H9 (cell line): ENCODE measurements at regions not wholly inside any gene's neighbourhood (a gene's known extent, or its start where the extent isn't known, plus 50 kb on each side); places are given as distances from the start of the nearest gene placed in this dataset.

ENCODE experiments used
- DNase-seq: peaks from one replicate; pipeline ENCODE4 v3.0.0-alpha.2; 2017
- H2AFZ ChIP-seq: one replicate; pipeline ENCODE4 v1.6.1; 2013; ENCODE audit warnings: mild to moderate bottlenecking, low read length, control low read depth, moderate library complexity
- H2AK5ac ChIP-seq: 2 replicates; pipeline ENCODE4 v1.6.1; 2013; ENCODE audit warnings: low read length, control low read depth, mixed read lengths; ENCODE audit not compliant: insufficient read length
- H2BK120ac ChIP-seq: one replicate; pipeline ENCODE4 v1.6.1; 2013; ENCODE audit warnings: low read depth, mild to moderate bottlenecking, low read length, control low read depth, inconsistent platforms; ENCODE audit not compliant: poor library complexity, severe bottlenecking
- H2BK12ac ChIP-seq: 2 replicates; pipeline ENCODE4 v1.6.1; 2013; ENCODE audit warnings: low read length, control low read depth, mixed read lengths, low read depth; ENCODE audit not compliant: insufficient read length
- H2BK15ac ChIP-seq: 2 replicates; pipeline ENCODE4 v1.6.1; 2013; ENCODE audit warnings: low read depth, low read length, control low read depth
- H2BK20ac ChIP-seq: one replicate; pipeline ENCODE4 v1.6.1; 2013; ENCODE audit warnings: low read depth, mild to moderate bottlenecking, low read length, control low read depth, inconsistent platforms; ENCODE audit not compliant: poor library complexity, severe bottlenecking
- H2BK5ac ChIP-seq: 2 replicates; pipeline ENCODE4 v1.6.1; 2013; ENCODE audit warnings: low read length, control low read depth, mixed read lengths; ENCODE audit not compliant: insufficient read length
- H3K14ac ChIP-seq: 2 replicates; pipeline ENCODE4 v1.6.1; 2013; ENCODE audit warnings: low read length, control low read depth; ENCODE audit not compliant: insufficient read depth
- H3K18ac ChIP-seq: 2 replicates; pipeline ENCODE4 v1.6.1; 2013; ENCODE audit warnings: low read depth, mild to moderate bottlenecking, mixed read lengths, low read length, control low read depth; ENCODE audit not compliant: insufficient read length
- H3K23ac ChIP-seq: 2 replicates; pipeline ENCODE4 v1.6.1; 2013; ENCODE audit warnings: low read length, control low read depth, mixed read lengths, low read depth; ENCODE audit not compliant: insufficient read length
- H3K23me2 ChIP-seq: 2 replicates; pipeline ENCODE4 v1.6.1; 2013; ENCODE audit warnings: low read depth, mild to moderate bottlenecking, mixed read lengths, low read length, control low read depth; ENCODE audit not compliant: insufficient read length, poor library complexity, severe bottlenecking
- H3K27ac ChIP-seq: 2 replicates; pipeline ENCODE4 v1.5.1; 2013; ENCODE audit warnings: low read length, control low read depth, mixed read lengths, low read depth; ENCODE audit not compliant: insufficient read length
- H3K27me3 ChIP-seq: 2 replicates; pipeline ENCODE4 v1.6.1; 2013; ENCODE audit warnings: low read length, control low read depth, inconsistent platforms; ENCODE audit not compliant: insufficient read depth
- H3K4ac ChIP-seq: 2 replicates; pipeline ENCODE4 v1.6.1; 2013; ENCODE audit warnings: low read depth, mild to moderate bottlenecking, control low read depth, inconsistent platforms, low read length, moderate library complexity
- H3K4me1 ChIP-seq: 2 replicates; pipeline ENCODE4 v1.6.1; 2013; ENCODE audit warnings: low read length, control low read depth, inconsistent platforms; ENCODE audit not compliant: insufficient read depth
- H3K4me2 ChIP-seq: 2 replicates; pipeline ENCODE4 v1.6.1; 2013; ENCODE audit warnings: low read length, control low read depth, mixed read lengths; ENCODE audit not compliant: insufficient read length, insufficient read depth
- H3K56ac ChIP-seq: 2 replicates; pipeline ENCODE4 v1.6.1; 2013; ENCODE audit warnings: low read depth, mild to moderate bottlenecking, mixed read lengths, low read length, control low read depth; ENCODE audit not compliant: insufficient read length
- H3K79me1 ChIP-seq: 2 replicates; pipeline ENCODE4 v1.6.1; 2013; ENCODE audit warnings: low read depth, mild to moderate bottlenecking, moderate library complexity, low read length, control low read depth, inconsistent platforms; ENCODE audit not compliant: insufficient read depth, poor library complexity, severe bottlenecking
- H3K79me2 ChIP-seq: 2 replicates; pipeline ENCODE4 v1.6.1; 2013; ENCODE audit warnings: low read length, control low read depth, inconsistent platforms; ENCODE audit not compliant: insufficient read depth
- H3K9ac ChIP-seq: 2 replicates; pipeline ENCODE4 v1.6.1; 2013; ENCODE audit warnings: low read length, control low read depth, mixed read lengths; ENCODE audit not compliant: insufficient read length; ENCODE audit errors: extremely low read depth
- H3K9me3 ChIP-seq: one replicate; pipeline ENCODE4 v1.6.1; 2013; ENCODE audit warnings: low read depth, low read length, inconsistent platforms; ENCODE audit not compliant: control insufficient read depth
- H3T11ph ChIP-seq: one replicate; pipeline ENCODE4 v1.6.1; 2013; ENCODE audit warnings: mild to moderate bottlenecking, low read length, control low read depth, inconsistent platforms
- H4K20me1 ChIP-seq: one replicate; pipeline ENCODE4 v1.6.1; 2013; ENCODE audit not compliant: control insufficient read depth, insufficient read length, insufficient read depth
- H4K5ac ChIP-seq: 2 replicates; pipeline ENCODE4 v1.6.1; 2013; ENCODE audit warnings: low read depth, mild to moderate bottlenecking, mixed read lengths, low read length, control low read depth; ENCODE audit not compliant: insufficient read length
- H4K8ac ChIP-seq: replicated peaks from 2 replicates; pipeline ENCODE4 v1.6.1; 2013; ENCODE audit warnings: low read length, control low read depth, mixed read lengths, low read depth; ENCODE audit not compliant: insufficient read length
- H4K91ac ChIP-seq: 2 replicates; pipeline ENCODE4 v1.6.1; 2013; ENCODE audit warnings: low read depth, mild to moderate bottlenecking, moderate library complexity, mixed read lengths, low read length, control low read depth; ENCODE audit not compliant: insufficient read length
- H3K27ac Mint-ChIP-seq, 3 experiments: 2 replicates in 2 of 3; 3 replicates in 1 of 3; pipeline ENCODE4 v1.8.0; 2020 to 2021; ENCODE audit warnings: mixed read lengths in 3 of 3, mild to moderate bottlenecking in 1 of 3, moderate library complexity in 1 of 3
- H3K27me3 Mint-ChIP-seq: 2 replicates; pipeline ENCODE4 v1.8.0; 2021; ENCODE audit warnings: low read depth, mild to moderate bottlenecking, moderate library complexity, mixed read lengths
- H3K36me3 Mint-ChIP-seq, 3 experiments: 2 replicates in 2 of 3; 3 replicates in 1 of 3; pipeline ENCODE4 v1.8.0; 2020 to 2021; ENCODE audit warnings: low read depth in 3 of 3, mixed read lengths in 3 of 3; ENCODE audit not compliant: insufficient read depth in 1 of 3
- H3K4me1 Mint-ChIP-seq, 2 experiments: 2 replicates each; pipeline ENCODE4 v1.8.0; 2020; ENCODE audit warnings: mixed read lengths in 2 of 2
- H3K4me3 Mint-ChIP-seq, 2 experiments: 2 replicates in 1 of 2; 3 replicates in 1 of 2; pipeline ENCODE4 v1.8.0; 2020 to 2021; ENCODE audit warnings: mild to moderate bottlenecking in 2 of 2, mixed read lengths in 2 of 2, moderate library complexity in 1 of 2
- H3K9me3 Mint-ChIP-seq, 2 experiments: 2 replicates in 1 of 2; 3 replicates in 1 of 2; pipeline ENCODE4 v1.8.0; 2020; ENCODE audit warnings: mild to moderate bottlenecking in 2 of 2, mixed read lengths in 2 of 2, moderate library complexity in 1 of 2
- CTCF ChIP-seq: fragments of 200-600 bp; sonication (generic); conservative IDR thresholded peaks from 3 replicates; pipeline ENCODE4 v1.8.0; 2021; ENCODE audit warnings: antibody characterized with exemption, mild to moderate bottlenecking
- WGBS: extraction: QIAGEN DNeasy Blood & Tissue Kit; methylation state at CpG from one replicate; pipeline ENCODE4 v1.1.7; 2013; ENCODE audit warnings: missing lambda C conversion rate, low lambda C conversion rate, mixed read lengths; ENCODE audit not compliant: insufficient read length; ENCODE audit errors: extremely low coverage; 5-methylcytosine and 5-hydroxymethylcytosine counted together

- Histone ChIP-seq H3K27ac (no peak overlapping the region), H3K4me2 (no peak overlapping the region)
These were observed 116.3 kb downstream of the RPL22L1 start for GRCh38 chr3:170753421-170754310.

More at GRCh38 chr3:170753421-170754310, 116.3 kb downstream of the RPL22L1 start:
- H3T11ph ChIP-seq, result no peak overlapping the region
- no peak overlapping the region for H4K91ac ChIP-seq
- no peaks in the 10 kb centered on the region for H4K20me1 ChIP-seq
- H3K18ac ChIP-seq, result no peak overlapping the region
- Mint-ChIP-seq H3K36me3 (no peaks in the 10 kb centered on the region), H3K4me3 (no peak overlapping the region), H3K4me1 (no peaks in the 10 kb centered on the region), H3K27me3 (peaks cover 2% of the 10 kb centered on the region; the same call in 1 of the 2 replicates), H3K9me3 (no peaks in the 10 kb centered on the region), H3K27ac (no peak overlapping the region)
- no peak overlapping the region for H4K5ac ChIP-seq
- H3K14ac ChIP-seq, result no peak overlapping the region
- no CpG with 5 or more reads among the region's 2 CpGs for WGBS
- DNase-seq, result no peak
- no peak overlapping the region for H2BK20ac ChIP-seq
- H2BK12ac ChIP-seq, result no peak overlapping the region
- no peak overlapping the region for H2BK120ac ChIP-seq
- H3K56ac ChIP-seq, result no peak overlapping the region
- H3K4me1 ChIP-seq, result no peaks in the 10 kb centered on the region
- no peak overlapping the region for H2BK5ac ChIP-seq
- H3K9me3 ChIP-seq, result no peaks in the 10 kb centered on the region
- H3K27me3 ChIP-seq, result no peaks in the 10 kb centered on the region
- H3K4ac ChIP-seq, result no peak overlapping the region
- H2BK15ac ChIP-seq, result no peak overlapping the region
- TF ChIP-seq CTCF, result no peak
- H4K8ac ChIP-seq, result no peak overlapping the region
- H3K9ac ChIP-seq, result no peak overlapping the region
- no peaks in the 10 kb centered on the region for H3K23me2 ChIP-seq
- no peak overlapping the region for H3K23ac ChIP-seq
- H2AFZ ChIP-seq, result no peak overlapping the region
- H3K79me2 ChIP-seq, result no peaks in the 10 kb centered on the region
- no peak overlapping the region for H2AK5ac ChIP-seq
- H3K79me1 ChIP-seq, result no peaks in the 10 kb centered on the region
